ENCODE measurements at regions not wholly inside any gene's neighbourhood (a gene's known extent, or its start where the extent isn't known, plus 50 kb on each side); places are given as distances from the start of the nearest gene placed in this dataset.

DNA sequence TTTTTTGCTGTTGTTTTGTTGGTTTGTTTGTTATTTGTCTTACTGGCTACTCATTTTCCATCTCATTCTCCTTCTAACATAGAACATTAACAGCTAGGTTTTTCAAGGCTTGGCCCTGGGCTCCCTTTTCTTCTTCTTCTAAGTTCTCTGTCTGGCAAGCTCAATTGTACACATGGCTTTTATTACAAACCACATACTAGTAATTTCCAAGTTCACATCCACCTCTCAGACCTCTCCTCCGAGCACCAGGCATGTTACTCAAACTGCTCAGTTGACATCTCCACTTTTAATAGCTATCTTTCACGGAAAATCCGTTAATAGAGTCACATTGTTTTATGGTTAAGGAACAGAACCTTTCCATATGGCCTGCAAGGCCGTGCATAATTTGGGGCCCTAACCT is 736.9 kb upstream of the ADAMTS5 start:
- H3K27ac Mint-ChIP-seq: no peak overlapping the region
- no peak overlapping the region for H3K27ac ChIP-seq (ENCODE audit: low read length in 2 of 2)
- no peak overlapping the region for H3K4me2 ChIP-seq (replicated peaks; ENCODE audit: low read depth, low read length, poor library complexity, severe bottlenecking)
- POLR2A ChIA-PET: no interaction called here
- H3K9ac ChIP-seq (ENCODE audit: low read length): no peak overlapping the region
- H3K27me3 Mint-ChIP-seq: no peaks in the 10 kb centered on the region
- no peaks in the 10 kb centered on the region for H4K20me1 ChIP-seq (ENCODE audit: control insufficient read depth, insufficient read depth, low read length, poor library complexity, severe bottlenecking)
- no peak overlapping the region for H2AFZ ChIP-seq (ENCODE audit: insufficient read depth, low read depth, low read length, poor library complexity, severe bottlenecking)
- no peak overlapping the region for H3K4me3 Mint-ChIP-seq
- no peak overlapping the region for H3K4me3 ChIP-seq (ENCODE audit: control extremely low read depth in 1 of 5, extremely low read depth in 1 of 5, insufficient read depth in 1 of 5, low read depth in 2 of 5, low read length in 4 of 5)
- 56% methylated on average over 1 of the region's 4 CpGs for WGBS (ENCODE audit: insufficient coverage)
- CTCF ChIA-PET: no interaction called here
- ATAC-seq (ENCODE audit: low read depth) (no peak), DNase-seq (no peak)
- H3K4me1 Mint-ChIP-seq: no peaks in the 10 kb centered on the region
- H3K79me2 ChIP-seq (ENCODE audit: control insufficient read depth, insufficient read depth, low read length): no peaks in the 10 kb centered on the region
- TF ChIP-seq, protein P1, sequence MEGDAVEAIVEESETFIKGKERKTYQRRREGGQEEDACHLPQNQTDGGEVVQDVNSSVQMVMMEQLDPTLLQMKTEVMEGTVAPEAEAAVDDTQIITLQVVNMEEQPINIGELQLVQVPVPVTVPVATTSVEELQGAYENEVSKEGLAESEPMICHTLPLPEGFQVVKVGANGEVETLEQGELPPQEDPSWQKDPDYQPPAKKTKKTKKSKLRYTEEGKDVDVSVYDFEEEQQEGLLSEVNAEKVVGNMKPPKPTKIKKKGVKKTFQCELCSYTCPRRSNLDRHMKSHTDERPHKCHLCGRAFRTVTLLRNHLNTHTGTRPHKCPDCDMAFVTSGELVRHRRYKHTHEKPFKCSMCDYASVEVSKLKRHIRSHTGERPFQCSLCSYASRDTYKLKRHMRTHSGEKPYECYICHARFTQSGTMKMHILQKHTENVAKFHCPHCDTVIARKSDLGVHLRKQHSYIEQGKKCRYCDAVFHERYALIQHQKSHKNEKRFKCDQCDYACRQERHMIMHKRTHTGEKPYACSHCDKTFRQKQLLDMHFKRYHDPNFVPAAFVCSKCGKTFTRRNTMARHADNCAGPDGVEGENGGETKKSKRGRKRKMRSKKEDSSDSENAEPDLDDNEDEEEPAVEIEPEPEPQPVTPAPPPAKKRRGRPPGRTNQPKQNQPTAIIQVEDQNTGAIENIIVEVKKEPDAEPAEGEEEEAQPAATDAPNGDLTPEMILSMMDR (IDR thresholded peaks at IDR 0.05): no peak
- TF ChIP-seq EZH2 (IDR thresholded peaks at IDR 0.05; ENCODE audit: borderline replicate concordance, insufficient read depth, low read depth, low read length, poor library complexity, severe bottlenecking): no peak
- peaks cover 0 to 3% (median 0%) of the 10 kb centered on the region in 3 donors for H3K9me3 ChIP-seq (ENCODE audit: control extremely low read depth in 1 of 3, control insufficient read depth in 2 of 3, insufficient read depth in 1 of 3, low read length in 2 of 3)
- intact Hi-C loops (cut with micrococcal nuclease): no loop called here
- H3K27me3 ChIP-seq (replicated peaks in 1 of 4; ENCODE audit: control extremely low read depth in 1 of 4, control insufficient read depth in 3 of 4, insufficient read depth in 4 of 4, low read length in 3 of 4): no peaks in the 10 kb centered on the region
- H3K9me3 Mint-ChIP-seq (ENCODE audit: insufficient read depth): peaks cover 5% of the 10 kb centered on the region
- H3K36me3 ChIP-seq (replicated peaks in 1 of 2; ENCODE audit: control extremely low read depth in 1 of 2, control insufficient read depth in 1 of 2, extremely low read depth in 1 of 2, insufficient read depth in 2 of 2, low read length in 1 of 2): no peaks in the 10 kb centered on the region
- H3K4me1 ChIP-seq (ENCODE audit: control insufficient read depth in 2 of 2, insufficient read depth in 2 of 2, low read length in 2 of 2): no peaks in the 10 kb centered on the region

DNA sequence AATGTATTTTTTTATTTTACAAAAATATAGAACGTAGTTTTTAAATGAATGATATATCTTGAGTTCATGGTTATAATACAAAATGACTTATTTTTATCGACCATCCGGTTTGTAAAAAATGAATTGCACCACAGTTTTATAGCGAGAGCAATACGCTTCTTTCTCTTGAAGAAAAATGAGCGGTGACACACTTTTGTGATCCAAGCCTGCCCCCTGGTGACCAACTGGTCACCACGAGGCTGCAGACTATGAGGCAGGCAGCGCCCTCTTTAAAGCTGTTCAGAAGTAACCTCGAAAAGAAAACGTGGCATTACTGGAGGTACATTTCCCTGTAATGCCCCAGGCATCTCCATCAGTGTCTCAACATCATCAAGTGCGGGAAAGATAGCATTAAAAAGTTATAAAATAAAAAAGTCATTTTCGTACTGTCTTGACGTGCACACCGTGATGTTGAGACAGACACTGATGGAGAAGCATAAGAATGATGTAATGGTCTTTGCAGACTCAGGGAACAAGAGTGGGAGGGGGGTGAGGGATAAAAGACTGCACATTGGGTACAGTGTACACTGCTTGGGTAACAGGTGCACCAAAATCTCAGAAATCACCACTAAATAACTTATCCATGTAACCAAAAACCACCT is 734.2 kb upstream of the ADAMTS5 start:
- CTCF ChIA-PET: no interaction called here
- Mint-ChIP-seq H3K4me1 (no peaks in the 10 kb centered on the region), H3K27me3 (no peaks in the 10 kb centered on the region), H3K4me3 (no peak overlapping the region), H3K9me3 (ENCODE audit: insufficient read depth) (peaks cover 3% of the 10 kb centered on the region), H3K27ac (no peak overlapping the region)
- no peaks in the 10 kb centered on the region for H3K4me1 ChIP-seq (ENCODE audit: control insufficient read depth in 2 of 2, insufficient read depth in 2 of 2, low read length in 2 of 2)
- no peaks in the 10 kb centered on the region for H3K9me3 ChIP-seq (ENCODE audit: control extremely low read depth in 1 of 3, control insufficient read depth in 2 of 3, insufficient read depth in 1 of 3, low read length in 2 of 3)
- ATAC-seq (ENCODE audit: low read depth): no peak
- H3K27ac ChIP-seq (ENCODE audit: low read length in 2 of 2): no peak overlapping the region
- H3K4me3 ChIP-seq (ENCODE audit: control extremely low read depth in 1 of 5, extremely low read depth in 1 of 5, insufficient read depth in 1 of 5, low read depth in 2 of 5, low read length in 4 of 5): no peak overlapping the region
- intact Hi-C loops (cut with micrococcal nuclease): no loop called here
- no peak overlapping the region for H3K9ac ChIP-seq (ENCODE audit: low read length)
- DNase-seq: peak; percentile 23
- H3K36me3 ChIP-seq (replicated peaks in 1 of 2; ENCODE audit: control extremely low read depth in 1 of 2, control insufficient read depth in 1 of 2, extremely low read depth in 1 of 2, insufficient read depth in 2 of 2, low read length in 1 of 2): no peaks in the 10 kb centered on the region
- no peak overlapping the region for H2AFZ ChIP-seq (ENCODE audit: insufficient read depth, low read depth, low read length, poor library complexity, severe bottlenecking)
- no peaks in the 10 kb centered on the region for H4K20me1 ChIP-seq (ENCODE audit: control insufficient read depth, insufficient read depth, low read length, poor library complexity, severe bottlenecking)
- WGBS (ENCODE audit: insufficient coverage): under 1% methylated on average over 9 of the region's 14 CpGs
- POLR2A ChIA-PET: no interaction called here
- no peaks in the 10 kb centered on the region for H3K79me2 ChIP-seq (ENCODE audit: control insufficient read depth, insufficient read depth, low read length)
- H3K4me2 ChIP-seq (replicated peaks; ENCODE audit: low read depth, low read length, poor library complexity, severe bottlenecking): no peak overlapping the region
- TF ChIP-seq, protein P1 (IDR thresholded peaks at IDR 0.05): no peak
- no peak for TF ChIP-seq EZH2 (IDR thresholded peaks at IDR 0.05; ENCODE audit: borderline replicate concordance, insufficient read depth, low read depth, low read length, poor library complexity, severe bottlenecking)
- H3K27me3 ChIP-seq (replicated peaks in 1 of 4; ENCODE audit: control extremely low read depth in 1 of 4, control insufficient read depth in 3 of 4, insufficient read depth in 4 of 4, low read length in 3 of 4): no peaks in the 10 kb centered on the region
